ENCODE measurements at regions not wholly inside any gene's neighbourhood (a gene's known extent, or its start where the extent isn't known, plus 50 kb on each side); places are given as distances from the start of the nearest gene placed in this dataset.

DNA sequence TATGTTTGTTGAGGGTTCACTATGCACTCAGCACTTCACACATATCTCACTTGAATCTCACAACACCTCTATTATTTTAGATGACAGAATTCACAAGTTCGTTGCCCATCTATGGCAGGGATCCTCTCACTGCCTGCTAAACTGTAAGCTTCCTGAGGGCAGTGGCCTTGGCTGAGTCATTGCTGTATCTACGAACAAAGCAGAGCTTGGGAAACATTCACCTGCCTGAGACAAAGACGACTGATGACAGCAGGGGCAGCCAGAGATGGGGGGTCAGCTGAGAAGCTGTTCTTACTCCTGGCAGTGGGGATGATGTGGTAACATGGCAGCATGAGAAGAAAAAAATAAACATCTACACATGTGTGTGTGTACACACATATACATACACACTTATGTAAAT, 125.5 kb upstream of the NMNAT3 start:
- TF ChIP-seq KAT7 (CRISPR knock-in tag; IDR thresholded peaks at IDR 0.05; ENCODE audit: borderline replicate concordance) (no peak), ZNF263 (CRISPR knock-in tag; IDR thresholded peaks at IDR 0.05; ENCODE audit: low read depth) (no peak)
- TF ChIP-seq, protein P1, sequence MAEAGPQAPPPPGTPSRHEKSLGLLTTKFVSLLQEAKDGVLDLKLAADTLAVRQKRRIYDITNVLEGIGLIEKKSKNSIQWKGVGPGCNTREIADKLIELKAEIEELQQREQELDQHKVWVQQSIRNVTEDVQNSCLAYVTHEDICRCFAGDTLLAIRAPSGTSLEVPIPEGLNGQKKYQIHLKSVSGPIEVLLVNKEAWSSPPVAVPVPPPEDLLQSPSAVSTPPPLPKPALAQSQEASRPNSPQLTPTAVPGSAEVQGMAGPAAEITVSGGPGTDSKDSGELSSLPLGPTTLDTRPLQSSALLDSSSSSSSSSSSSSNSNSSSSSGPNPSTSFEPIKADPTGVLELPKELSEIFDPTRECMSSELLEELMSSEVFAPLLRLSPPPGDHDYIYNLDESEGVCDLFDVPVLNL (CRISPR knock-in tag; IDR thresholded peaks at IDR 0.05; ENCODE audit: borderline replicate concordance, low read depth), result no peak

Measured in WTC11 (cell line).